ENCODE measurements at regions not wholly inside any gene's neighbourhood (a gene's known extent, or its start where the extent isn't known, plus 50 kb on each side); places are given as distances from the start of the nearest gene placed in this dataset.
A peak's percentile ranks its signal among the peaks of the same experiment; 100 is the strongest.
"Not testable (repeated sequence)": the region's sequence is repeated elsewhere in the genome, so short reads cannot be mapped to it uniquely, and the experiment has no call there.

DNA sequence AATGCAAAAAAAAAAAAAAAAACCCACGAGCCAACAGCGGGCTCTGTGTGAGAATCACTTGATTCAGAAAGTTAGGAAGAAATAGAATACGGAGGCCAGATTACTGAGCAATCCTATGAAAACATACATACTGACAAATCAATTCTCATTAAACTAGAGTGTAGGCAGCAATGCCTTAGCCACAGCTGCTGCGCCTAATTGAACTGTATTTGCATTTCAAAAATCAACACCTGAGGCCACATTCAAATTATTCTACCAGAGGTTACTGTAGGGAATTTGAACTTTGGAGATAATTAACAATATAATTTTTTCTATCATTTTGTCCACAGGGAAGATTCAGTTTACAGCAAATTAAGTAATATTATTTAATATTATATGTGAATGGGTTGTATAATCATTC, 138.4 kb upstream of the PLD5 start:
- Histone ChIP-seq H3K79me2 (ENCODE audit: low read depth) (no peaks in the 10 kb centered on the region), H2AFZ (replicated peaks) (no peak overlapping the region), H3F3A (ENCODE audit: low read depth) (no peaks in the 10 kb centered on the region), H3K36me3 (no peaks in the 10 kb centered on the region), H3K4me3 (no peak overlapping the region), H3K4me2 (no peak overlapping the region), H3K27ac (no peak overlapping the region), H3K9me3 (ENCODE audit: low read depth) (no peaks in the 10 kb centered on the region), H4K20me1 (ENCODE audit: low read depth) (no peaks in the 10 kb centered on the region), H3K4me1 (no peaks in the 10 kb centered on the region), H3K27me3 (no peaks in the 10 kb centered on the region), H3K9ac (no peak overlapping the region)
- Mint-ChIP-seq H3K4me1 (no peaks in the 10 kb centered on the region), H3K36me3 (no peaks in the 10 kb centered on the region), H3K9me3 (no peaks in the 10 kb centered on the region), H3K27ac (no peak overlapping the region), H3K4me3 (no peak overlapping the region), H3K27me3 (ENCODE audit: insufficient read depth, low read depth) (no peaks in the 10 kb centered on the region)
- DNase-seq (ENCODE audit: low spot score): no peak
- TF ChIP-seq EZH2 (IDR thresholded peaks at IDR 0.05): no peak
- no peak for TF ChIP-seq EZH2phosphoT487 (IDR thresholded peaks at IDR 0.05)
- TF ChIP-seq, protein P1, sequence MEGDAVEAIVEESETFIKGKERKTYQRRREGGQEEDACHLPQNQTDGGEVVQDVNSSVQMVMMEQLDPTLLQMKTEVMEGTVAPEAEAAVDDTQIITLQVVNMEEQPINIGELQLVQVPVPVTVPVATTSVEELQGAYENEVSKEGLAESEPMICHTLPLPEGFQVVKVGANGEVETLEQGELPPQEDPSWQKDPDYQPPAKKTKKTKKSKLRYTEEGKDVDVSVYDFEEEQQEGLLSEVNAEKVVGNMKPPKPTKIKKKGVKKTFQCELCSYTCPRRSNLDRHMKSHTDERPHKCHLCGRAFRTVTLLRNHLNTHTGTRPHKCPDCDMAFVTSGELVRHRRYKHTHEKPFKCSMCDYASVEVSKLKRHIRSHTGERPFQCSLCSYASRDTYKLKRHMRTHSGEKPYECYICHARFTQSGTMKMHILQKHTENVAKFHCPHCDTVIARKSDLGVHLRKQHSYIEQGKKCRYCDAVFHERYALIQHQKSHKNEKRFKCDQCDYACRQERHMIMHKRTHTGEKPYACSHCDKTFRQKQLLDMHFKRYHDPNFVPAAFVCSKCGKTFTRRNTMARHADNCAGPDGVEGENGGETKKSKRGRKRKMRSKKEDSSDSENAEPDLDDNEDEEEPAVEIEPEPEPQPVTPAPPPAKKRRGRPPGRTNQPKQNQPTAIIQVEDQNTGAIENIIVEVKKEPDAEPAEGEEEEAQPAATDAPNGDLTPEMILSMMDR (IDR thresholded peaks at IDR 0.05): no peak

DNA sequence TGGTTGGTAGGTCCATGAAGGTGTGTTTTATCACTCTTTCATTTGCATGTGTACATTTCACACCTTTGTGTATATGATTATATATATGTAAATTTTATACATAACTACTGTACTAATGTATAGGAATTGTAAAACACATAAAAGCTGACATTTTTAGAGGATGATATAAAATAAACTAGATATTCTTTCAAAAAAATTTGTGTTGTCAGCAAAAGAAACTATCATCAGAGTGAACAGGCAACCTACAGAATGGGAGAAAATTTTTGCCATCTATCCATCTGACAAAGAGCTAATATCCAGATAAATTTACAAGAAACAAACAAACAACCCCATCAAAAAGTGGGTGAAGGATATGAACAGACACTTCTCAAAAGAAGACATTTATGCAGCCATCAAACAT, 129.3 kb upstream of the PLD5 start:
- not testable (repeated sequence) for DNase-seq (ENCODE audit: low spot score); H3K4me3 ChIP-seq; H3K9ac ChIP-seq; H3K36me3 ChIP-seq; H4K20me1 ChIP-seq (ENCODE audit: low read depth); H3K4me1 ChIP-seq; H3K27ac ChIP-seq; H3K4me1 Mint-ChIP-seq; H3K4me2 ChIP-seq; H3K79me2 ChIP-seq (ENCODE audit: low read depth); H2AFZ ChIP-seq (replicated peaks); H3K27me3 ChIP-seq; H3K36me3 Mint-ChIP-seq; H3K27me3 Mint-ChIP-seq (ENCODE audit: insufficient read depth, low read depth); H3K27ac Mint-ChIP-seq; H3K9me3 ChIP-seq (ENCODE audit: low read depth); H3K4me3 Mint-ChIP-seq; H3F3A ChIP-seq (ENCODE audit: low read depth)
- H3K9me3 Mint-ChIP-seq: peaks cover 15% of the 10 kb centered on the region

DNA sequence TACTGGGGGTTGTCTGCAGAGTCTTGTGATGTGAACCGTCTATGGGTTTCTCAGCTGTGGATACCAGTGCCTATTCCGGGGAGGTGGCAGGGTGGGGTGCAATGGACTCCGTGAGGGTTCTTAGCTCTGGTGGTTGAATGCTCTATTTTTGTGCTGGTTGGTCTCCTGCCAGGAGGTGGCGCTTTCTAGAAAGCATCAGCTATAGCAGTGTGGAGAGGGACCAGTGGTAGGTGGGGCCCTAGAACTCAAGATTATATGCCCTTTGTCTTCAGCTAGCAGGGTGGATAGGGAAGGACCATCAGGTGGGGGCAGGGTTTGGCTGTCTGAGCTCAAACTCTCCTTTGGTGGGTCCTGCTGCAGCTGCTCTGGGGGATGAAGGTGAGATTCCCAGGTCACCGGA, 127.3 kb upstream of the PLD5 start:
- Histone ChIP-seq H3K27me3 (no peaks in the 10 kb centered on the region), H3K27ac (no peak overlapping the region), H3K4me1 (peaks cover 6% of the 10 kb centered on the region), H3K4me2 (no peak overlapping the region), H3K4me3 (no peak overlapping the region), H3K9me3 (ENCODE audit: low read depth) (no peaks in the 10 kb centered on the region), H4K20me1 (ENCODE audit: low read depth) (no peaks in the 10 kb centered on the region), H3K9ac (no peak overlapping the region), H2AFZ (replicated peaks) (peak overlapping the region; percentile 95), H3K79me2 (ENCODE audit: low read depth) (no peaks in the 10 kb centered on the region), H3F3A (ENCODE audit: low read depth) (no peaks in the 10 kb centered on the region), H3K36me3 (no peaks in the 10 kb centered on the region)
- Mint-ChIP-seq H3K27ac (no peak overlapping the region), H3K4me1 (peaks cover 12% of the 10 kb centered on the region), H3K4me3 (no peak overlapping the region), H3K27me3 (ENCODE audit: insufficient read depth, low read depth) (no peaks in the 10 kb centered on the region), H3K9me3 (peaks cover 15% of the 10 kb centered on the region), H3K36me3 (no peaks in the 10 kb centered on the region)
- peak; percentile 58 for DNase-seq (ENCODE audit: low spot score)
- TF ChIP-seq, protein P1 (IDR thresholded peaks at IDR 0.05): peak; percentile 58
- no peak for TF ChIP-seq EZH2phosphoT487 (IDR thresholded peaks at IDR 0.05)

DNA sequence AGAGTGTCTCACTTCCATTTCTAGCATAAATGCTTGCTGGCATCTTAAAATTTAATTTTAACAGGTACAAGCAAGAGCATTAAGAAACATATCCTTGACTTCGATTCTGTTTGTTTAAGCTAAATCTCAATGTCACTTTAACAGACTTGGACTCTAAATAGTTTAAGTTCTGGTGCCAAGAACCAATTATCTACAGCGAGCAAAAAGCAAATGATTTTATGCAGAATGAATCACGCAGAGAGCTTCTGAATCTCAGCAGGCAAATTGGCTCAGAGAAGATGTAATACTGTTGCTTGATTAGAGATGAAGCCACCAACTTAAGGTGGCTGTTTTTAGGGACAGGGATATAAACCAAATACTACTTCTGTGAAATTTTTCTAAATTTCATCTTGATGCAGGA, 117.0 kb upstream of the PLD5 start:
- Histone ChIP-seq H4K20me1 (ENCODE audit: low read depth) (no peaks in the 10 kb centered on the region), H3K4me3 (no peak overlapping the region), H3K4me2 (no peak overlapping the region), H3K79me2 (ENCODE audit: low read depth) (no peaks in the 10 kb centered on the region), H3K27me3 (no peaks in the 10 kb centered on the region), H3K4me1 (no peaks in the 10 kb centered on the region), H3K36me3 (no peaks in the 10 kb centered on the region), H3K9me3 (ENCODE audit: low read depth) (no peaks in the 10 kb centered on the region), H2AFZ (replicated peaks) (no peak overlapping the region), H3F3A (ENCODE audit: low read depth) (no peaks in the 10 kb centered on the region), H3K9ac (no peak overlapping the region), H3K27ac (no peak overlapping the region)
- Mint-ChIP-seq H3K36me3 (no peaks in the 10 kb centered on the region), H3K4me1 (peaks cover 3% of the 10 kb centered on the region), H3K27me3 (ENCODE audit: insufficient read depth, low read depth) (no peaks in the 10 kb centered on the region), H3K9me3 (no peaks in the 10 kb centered on the region), H3K4me3 (no peak overlapping the region), H3K27ac (no peak overlapping the region)
- TF ChIP-seq EZH2 (IDR thresholded peaks at IDR 0.05): no peak
- TF ChIP-seq, protein P1 (IDR thresholded peaks at IDR 0.05): no peak
- TF ChIP-seq EZH2phosphoT487 (IDR thresholded peaks at IDR 0.05): no peak
- DNase-seq (ENCODE audit: low spot score): no peak
